Fibroblast of mammary gland (primary cell): ENCODE measurements at regions not wholly inside any gene's neighbourhood (a gene's known extent, or its start where the extent isn't known, plus 50 kb on each side); places are given as distances from the start of the nearest gene placed in this dataset.

Source experiments
- DNase-seq: peaks from one replicate; pipeline ENCODE4 v3.0.0-alpha.2; 2010; ENCODE audit warnings: low read depth
- H3K4me3 ChIP-seq: 2 replicates; pipeline ENCODE4 v1.5.1; 2011; ENCODE audit warnings: low read depth, mild to moderate bottlenecking, low read length, moderate library complexity; ENCODE audit not compliant: control insufficient read depth
- TF ChIP-seq, protein P1 (sequence below): conservative IDR thresholded peaks from 2 replicates; pipeline ENCODE4 v1.5.1; 2011; ENCODE audit warnings: low read depth, low read length, inconsistent platforms; ENCODE audit not compliant: control insufficient read depth, insufficient read depth

DNA sequence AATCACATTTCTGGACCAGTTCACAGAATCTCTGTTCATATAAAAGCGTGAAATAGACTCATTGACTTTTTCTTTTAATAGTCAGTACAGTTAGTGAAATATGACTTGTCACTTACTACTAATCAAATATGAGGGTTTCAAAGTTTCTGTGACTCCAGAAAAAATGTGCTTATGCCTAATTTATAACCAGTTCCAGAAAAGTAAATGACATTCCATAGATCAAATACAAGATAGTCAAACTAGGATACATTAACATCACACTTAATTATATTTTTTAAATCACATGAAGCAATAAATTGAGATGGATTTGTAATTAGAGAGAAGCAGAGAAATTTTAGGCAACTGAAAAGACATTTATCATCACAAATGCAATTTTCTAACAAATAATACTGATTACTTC lies 491.4 kb downstream of the KIF20B start:
- no peak overlapping the region for H3K4me3 ChIP-seq
- TF ChIP-seq, protein P1, sequence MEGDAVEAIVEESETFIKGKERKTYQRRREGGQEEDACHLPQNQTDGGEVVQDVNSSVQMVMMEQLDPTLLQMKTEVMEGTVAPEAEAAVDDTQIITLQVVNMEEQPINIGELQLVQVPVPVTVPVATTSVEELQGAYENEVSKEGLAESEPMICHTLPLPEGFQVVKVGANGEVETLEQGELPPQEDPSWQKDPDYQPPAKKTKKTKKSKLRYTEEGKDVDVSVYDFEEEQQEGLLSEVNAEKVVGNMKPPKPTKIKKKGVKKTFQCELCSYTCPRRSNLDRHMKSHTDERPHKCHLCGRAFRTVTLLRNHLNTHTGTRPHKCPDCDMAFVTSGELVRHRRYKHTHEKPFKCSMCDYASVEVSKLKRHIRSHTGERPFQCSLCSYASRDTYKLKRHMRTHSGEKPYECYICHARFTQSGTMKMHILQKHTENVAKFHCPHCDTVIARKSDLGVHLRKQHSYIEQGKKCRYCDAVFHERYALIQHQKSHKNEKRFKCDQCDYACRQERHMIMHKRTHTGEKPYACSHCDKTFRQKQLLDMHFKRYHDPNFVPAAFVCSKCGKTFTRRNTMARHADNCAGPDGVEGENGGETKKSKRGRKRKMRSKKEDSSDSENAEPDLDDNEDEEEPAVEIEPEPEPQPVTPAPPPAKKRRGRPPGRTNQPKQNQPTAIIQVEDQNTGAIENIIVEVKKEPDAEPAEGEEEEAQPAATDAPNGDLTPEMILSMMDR = no peak
- no peak for DNase-seq

GRCh38 chr10:90193240-90193985 lies 492.0 kb downstream of the KIF20B start:
- peak; percentile 90 for DNase-seq
- H3K4me3 ChIP-seq = no peak overlapping the region
- TF ChIP-seq, protein P1 = no peak

DNA sequence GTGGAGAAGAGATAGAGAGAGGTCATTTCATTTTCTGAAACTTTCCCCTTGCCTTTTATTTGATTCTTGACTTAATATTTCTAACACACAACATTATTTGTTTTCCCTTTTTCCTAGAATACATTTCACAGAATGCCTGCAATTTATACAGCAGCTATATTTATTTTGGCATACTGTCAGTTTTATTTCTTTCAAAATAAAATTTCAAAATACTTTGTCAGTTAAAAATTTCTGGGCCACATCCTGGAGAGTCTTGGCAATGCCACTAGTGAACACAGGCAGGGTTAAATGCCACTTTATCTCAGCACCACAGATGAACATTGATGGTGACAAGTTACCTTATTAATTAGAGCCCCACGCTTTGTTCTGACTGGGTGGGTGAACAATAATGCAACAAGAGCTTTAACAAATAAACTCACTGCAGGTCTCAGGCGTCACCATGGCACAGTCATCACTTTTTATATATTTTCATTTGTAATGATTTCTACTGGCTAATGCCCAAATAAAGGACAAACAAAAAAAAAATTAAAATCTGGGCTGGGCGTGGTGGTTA lies 494.0 kb downstream of the KIF20B start:
- H3K4me3 ChIP-seq = no peak overlapping the region
- TF ChIP-seq, protein P1 = no peak
- no peak for DNase-seq

DNA sequence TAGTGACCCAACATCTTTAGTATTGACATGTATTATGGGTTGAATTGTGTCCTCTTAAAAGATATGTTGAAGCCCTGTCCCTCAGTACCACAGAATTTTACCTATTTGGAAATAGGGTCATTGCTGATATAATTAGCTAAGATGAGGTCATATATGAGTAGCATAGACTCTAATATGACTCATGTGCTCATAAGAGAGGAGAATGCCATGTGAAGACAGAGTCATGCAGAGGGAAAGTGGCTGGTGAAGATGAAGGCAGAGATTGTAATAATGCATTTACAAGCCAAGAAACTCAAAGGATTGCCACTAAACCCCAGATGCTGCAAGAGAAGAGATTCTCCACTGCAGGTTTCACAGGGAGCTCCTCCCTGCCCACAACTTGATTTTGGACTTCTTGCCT lies 496.4 kb downstream of the KIF20B start:
- peak; percentile 84 for DNase-seq

DNA sequence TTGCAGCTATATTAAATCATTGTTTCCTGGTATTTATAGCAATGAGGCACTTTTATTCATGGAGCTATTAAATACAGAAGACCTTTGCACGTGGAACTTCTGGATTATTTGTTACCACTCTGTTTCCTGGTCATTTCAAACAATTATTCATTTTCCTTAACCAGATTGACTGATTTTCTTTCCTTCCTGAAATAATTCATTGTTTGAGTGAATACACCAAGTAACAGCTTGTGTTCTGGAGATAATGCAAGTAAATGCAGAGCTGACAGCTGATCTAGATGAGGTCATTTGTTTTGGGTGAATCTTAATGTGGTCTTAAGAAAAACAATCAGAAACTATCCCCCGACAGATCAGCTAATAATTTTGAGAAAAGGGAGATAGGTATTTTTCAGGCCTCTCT lies 497.7 kb downstream of the KIF20B start:
- no peak overlapping the region for H3K4me3 ChIP-seq
- DNase-seq = no peak
- TF ChIP-seq, protein P1 = no peak

More for the DNA sequence above, 496.4 kb downstream of the KIF20B start:
- TF ChIP-seq, protein P1 = no peak
- H3K4me3 ChIP-seq = no peak overlapping the region

DNA sequence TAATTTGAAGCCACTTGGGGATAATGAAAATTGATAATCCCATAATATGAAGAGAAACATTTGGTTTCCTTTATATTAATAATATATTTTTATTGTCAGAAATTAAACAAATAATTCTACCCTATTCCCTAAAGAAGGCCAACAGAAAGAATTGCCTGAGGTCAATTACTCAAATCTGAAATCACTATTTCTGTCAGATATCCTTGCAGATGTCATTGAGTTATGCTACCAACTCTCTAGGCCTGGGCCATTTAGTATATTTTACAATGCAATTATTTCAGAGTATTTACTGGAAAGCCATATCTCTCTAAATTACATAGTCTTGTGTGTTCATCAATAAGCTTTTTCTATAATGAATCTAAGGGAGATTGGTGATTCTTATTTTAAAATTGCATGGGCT lies 498.1 kb downstream of the KIF20B start:
- DNase-seq = no peak
- TF ChIP-seq, protein P1 = no peak
- no peak overlapping the region for H3K4me3 ChIP-seq
